SK-N-SH treated with all-trans-retinoic acid at 6 μM for 48 hours (cell line): ENCODE measurements at regions not wholly inside any gene's neighbourhood (a gene's known extent, or its start where the extent isn't known, plus 50 kb on each side); places are given as distances from the start of the nearest gene placed in this dataset.

ENCODE experiments used
- ARNTL ChIP-seq: fragments of 450-650 bp; formaldehyde crosslinking; IDR thresholded peaks from 2 replicates; pipeline ENCODE4 v1.5.0; 2020; ENCODE audit warnings: low read depth, mild to moderate bottlenecking, moderate library complexity, borderline replicate concordance
- CREB5 ChIP-seq: fragments of 250-450 bp; sonication (Bioruptor Pico); IDR thresholded peaks from 2 replicates; pipeline ENCODE4 v1.5.1; 2020; ENCODE audit warnings: low read depth, mild to moderate bottlenecking, moderate library complexity
- GLIS3 ChIP-seq: fragments of 250-450 bp; sonication (Bioruptor Pico); IDR thresholded peaks from 2 replicates; pipeline ENCODE4 v1.5.0; 2020; ENCODE audit warnings: mild to moderate bottlenecking, moderate library complexity
- SNAI2 ChIP-seq: fragments of 250-450 bp; sonication (Bioruptor Pico); IDR thresholded peaks from 2 replicates; pipeline ENCODE4 v1.5.0; 2020; ENCODE audit warnings: mild to moderate bottlenecking, moderate library complexity
- ZFP3 ChIP-seq: fragments of 250-450 bp; sonication (Bioruptor Pico); IDR thresholded peaks from 2 replicates; pipeline ENCODE4 v1.5.0; 2020; ENCODE audit warnings: mild to moderate bottlenecking, moderate library complexity
- ZNF70 ChIP-seq: fragments of 450-650 bp; formaldehyde crosslinking; IDR thresholded peaks from 2 replicates; pipeline ENCODE4 v1.5.0; 2020; ENCODE audit warnings: mild to moderate bottlenecking, moderate library complexity
- ZNF8 ChIP-seq: fragments of 450-650 bp; formaldehyde crosslinking; IDR thresholded peaks from 2 replicates; pipeline ENCODE4 v1.5.0; 2020; ENCODE audit warnings: mild to moderate bottlenecking, moderate library complexity

DNA sequence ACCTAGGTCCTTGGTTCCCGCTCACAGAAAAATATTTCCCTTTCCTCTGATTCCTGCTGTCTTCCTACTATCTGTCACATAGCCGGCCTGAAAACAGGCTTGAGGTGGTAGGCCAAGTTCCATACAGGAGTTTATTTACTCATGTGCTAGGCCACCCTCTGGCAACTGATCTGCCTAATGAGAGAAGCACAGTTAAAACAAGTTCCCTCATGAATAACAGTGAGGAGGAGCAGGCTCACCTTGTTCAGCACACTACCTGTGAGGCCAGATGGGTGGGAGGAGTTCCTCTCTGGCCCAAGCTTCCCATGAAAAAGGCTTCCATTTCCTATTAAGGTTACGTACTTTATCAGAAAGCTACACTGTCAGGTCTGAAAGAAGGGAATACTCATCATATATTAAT is 206.0 kb downstream of the MYRFL start:
- no peak for TF ChIP-seq ZNF8 (CRISPR knock-in tag)
- TF ChIP-seq ZNF70, result no peak
- TF ChIP-seq CREB5 (CRISPR knock-in tag), result no peak
- TF ChIP-seq SNAI2 (CRISPR knock-in tag), result no peak
- no peak for TF ChIP-seq GLIS3
- TF ChIP-seq ARNTL (CRISPR knock-in tag), result no peak
- TF ChIP-seq ZFP3 (CRISPR knock-in tag), result no peak
